PC-9 (cell line): ENCODE measurements at regions not wholly inside any gene's neighbourhood (a gene's known extent, or its start where the extent isn't known, plus 50 kb on each side); places are given as distances from the start of the nearest gene placed in this dataset.

Experiments used
- EZH2 ChIP-seq: fragments of 200-600 bp; sonication (generic); IDR thresholded peaks from 2 replicates; pipeline ENCODE4 v1.8.0; 2017; ENCODE audit warnings: antibody characterized with exemption, low read depth
- TF ChIP-seq, protein P1 (sequence below): fragments of 200-600 bp; sonication (generic); conservative IDR thresholded peaks from 2 replicates; pipeline ENCODE4 v1.6.1; 2017; ENCODE audit warnings: mixed run types, antibody characterized with exemption, mild to moderate bottlenecking, moderate library complexity

DNA sequence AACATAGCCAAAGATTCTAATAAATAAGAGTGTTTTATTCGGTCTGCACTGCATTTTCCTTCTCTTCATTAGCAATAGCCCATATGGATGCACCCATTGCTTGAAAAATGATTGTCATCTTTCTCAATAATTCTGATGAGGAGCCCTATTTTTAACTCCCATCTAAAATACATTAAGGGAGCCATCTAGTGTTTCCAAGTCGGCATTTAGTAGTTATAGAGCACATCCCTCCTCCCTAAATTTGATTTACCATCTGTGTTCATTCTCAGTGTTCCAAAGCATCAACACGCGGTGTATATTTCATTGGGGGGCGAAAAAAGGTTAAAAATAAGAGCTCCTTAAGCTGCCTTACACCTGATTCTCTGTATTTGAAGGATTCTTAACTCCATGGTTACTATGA lies 119.2 kb upstream of the IPO5 start:
- no peak for TF ChIP-seq EZH2
- TF ChIP-seq, protein P1, sequence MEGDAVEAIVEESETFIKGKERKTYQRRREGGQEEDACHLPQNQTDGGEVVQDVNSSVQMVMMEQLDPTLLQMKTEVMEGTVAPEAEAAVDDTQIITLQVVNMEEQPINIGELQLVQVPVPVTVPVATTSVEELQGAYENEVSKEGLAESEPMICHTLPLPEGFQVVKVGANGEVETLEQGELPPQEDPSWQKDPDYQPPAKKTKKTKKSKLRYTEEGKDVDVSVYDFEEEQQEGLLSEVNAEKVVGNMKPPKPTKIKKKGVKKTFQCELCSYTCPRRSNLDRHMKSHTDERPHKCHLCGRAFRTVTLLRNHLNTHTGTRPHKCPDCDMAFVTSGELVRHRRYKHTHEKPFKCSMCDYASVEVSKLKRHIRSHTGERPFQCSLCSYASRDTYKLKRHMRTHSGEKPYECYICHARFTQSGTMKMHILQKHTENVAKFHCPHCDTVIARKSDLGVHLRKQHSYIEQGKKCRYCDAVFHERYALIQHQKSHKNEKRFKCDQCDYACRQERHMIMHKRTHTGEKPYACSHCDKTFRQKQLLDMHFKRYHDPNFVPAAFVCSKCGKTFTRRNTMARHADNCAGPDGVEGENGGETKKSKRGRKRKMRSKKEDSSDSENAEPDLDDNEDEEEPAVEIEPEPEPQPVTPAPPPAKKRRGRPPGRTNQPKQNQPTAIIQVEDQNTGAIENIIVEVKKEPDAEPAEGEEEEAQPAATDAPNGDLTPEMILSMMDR = no peak; the same call in 1 of the 2 replicates
